CD4-positive, alpha-beta memory T cell (primary cell): ENCODE measurements at regions not wholly inside any gene's neighbourhood (a gene's known extent, or its start where the extent isn't known, plus 50 kb on each side); places are given as distances from the start of the nearest gene placed in this dataset.
"Not testable (repeated sequence)": the region's sequence is repeated elsewhere in the genome, so short reads cannot be mapped to it uniquely, and the experiment has no call there.

Experiments used
- CTCF ChIA-PET: fragments of 350-600 bp; sonication (Branson Sonifier 250); formaldehyde crosslinking; loops from one replicate; lab custom pipeline; 2021; ENCODE audit warnings: inconsistent platforms; ENCODE audit not compliant: partially characterized antibody; lab: Charles Lee
- POLR2A ChIA-PET: fragments of 350-600 bp; sonication (Branson Sonifier 250); formaldehyde crosslinking; loops from one replicate; lab custom pipeline; 2021; ENCODE audit not compliant: partially characterized antibody; lab: Charles Lee
- DNase-seq, 5 donors: peaks; one replicate each; pipeline versions ENCODE4 v3.0.0 to v3.0.0-alpha.2; 2020 to 2022; ENCODE audit warnings: mixed read lengths in 1 of 5
- H3K27ac ChIP-seq: one replicate; pipeline ENCODE4 v1.7.0; 2013; ENCODE audit warnings: low read depth, low read length
- H3K27me3 ChIP-seq: 2 replicates; pipeline ENCODE4 v1.7.0; 2013; ENCODE audit warnings: mild to moderate bottlenecking, low read length, moderate library complexity; ENCODE audit not compliant: insufficient read depth
- H3K36me3 ChIP-seq: 2 replicates; pipeline ENCODE4 v1.7.0; 2013; ENCODE audit warnings: mild to moderate bottlenecking, low read length, moderate library complexity; ENCODE audit not compliant: insufficient read depth
- H3K4me1 ChIP-seq: 2 replicates; pipeline ENCODE4 v1.7.0; 2013; ENCODE audit warnings: mild to moderate bottlenecking, low read length, moderate library complexity; ENCODE audit not compliant: insufficient read depth
- H3K4me3 ChIP-seq, 2 donors: one replicate each; pipeline ENCODE4 v1.7.0; 2013; ENCODE audit warnings: low read length in 2 of 2, mild to moderate bottlenecking in 1 of 2
- H3K9me3 ChIP-seq, 2 donors: one replicate each; pipeline ENCODE4 v1.7.0; 2013; ENCODE audit warnings: low read length in 2 of 2, control low read depth in 1 of 2; ENCODE audit not compliant: control insufficient read depth in 1 of 2
- H3K27ac Mint-ChIP-seq, 7 donors: one replicate each; pipeline ENCODE4 v1.8.0; 2020 to 2021; ENCODE audit warnings: mixed read lengths in 7 of 7, mild to moderate bottlenecking in 6 of 7, inconsistent platforms in 3 of 7, moderate library complexity in 3 of 7
- H3K27me3 Mint-ChIP-seq, 2 donors: one replicate each; pipeline ENCODE4 v1.8.0; 2020 to 2021; ENCODE audit warnings: mixed read lengths in 2 of 2
- H3K36me3 Mint-ChIP-seq, 2 donors: one replicate each; pipeline ENCODE4 v1.8.0; 2020 to 2021; ENCODE audit warnings: mixed read lengths in 2 of 2, inconsistent platforms in 1 of 2, mild to moderate bottlenecking in 1 of 2
- H3K4me1 Mint-ChIP-seq, 4 donors: one replicate each; pipeline ENCODE4 v1.8.0; 2020 to 2021; ENCODE audit warnings: mixed read lengths in 4 of 4, mild to moderate bottlenecking in 1 of 4
- H3K4me3 Mint-ChIP-seq, 8 donors: one replicate each; pipeline ENCODE4 v1.8.0; 2020 to 2021; ENCODE audit warnings: mixed read lengths in 8 of 8, mild to moderate bottlenecking in 7 of 8, moderate library complexity in 6 of 8, inconsistent platforms in 3 of 8
- H3K9me3 Mint-ChIP-seq, 8 donors: one replicate each; pipeline ENCODE4 v1.8.0; 2020 to 2021; ENCODE audit warnings: mixed read lengths in 8 of 8, mild to moderate bottlenecking in 5 of 8, inconsistent platforms in 3 of 8, moderate library complexity in 1 of 8
- intact Hi-C: fragments of 100-400 bp; cut with micrococcal nuclease; formaldehyde crosslinking; loops from one replicate; pipeline ENCODE4 v1.15.1; 2023

DNA sequence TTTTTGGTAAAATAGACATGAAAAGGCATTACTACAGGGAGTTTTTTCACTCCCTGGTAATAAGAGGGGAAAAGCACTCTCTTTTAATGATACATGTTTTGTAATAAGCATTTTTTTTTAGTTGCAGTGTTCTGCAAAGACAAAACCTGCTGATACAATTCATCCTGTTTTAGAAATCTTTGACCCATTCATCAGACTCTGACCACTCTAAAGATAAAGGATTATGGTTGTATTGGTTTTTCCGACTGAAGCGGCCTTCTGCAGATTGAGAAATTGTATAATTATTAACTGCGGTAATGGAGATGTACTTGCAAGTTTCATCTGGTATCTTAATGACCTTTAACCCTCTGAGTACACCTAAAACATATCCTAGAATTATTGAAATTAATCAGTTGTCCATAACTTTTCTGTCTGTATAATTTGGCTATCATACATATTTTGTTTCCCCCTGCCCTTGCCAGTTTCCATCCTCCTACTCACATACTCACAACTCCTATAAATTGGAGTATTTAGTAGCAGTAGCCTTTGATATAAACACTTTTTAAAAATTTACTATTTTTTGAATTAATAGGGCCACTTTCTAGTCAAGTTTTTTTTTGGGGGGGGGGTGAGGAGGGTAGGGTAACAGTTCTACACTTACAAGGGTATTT, 79.4 kb downstream of the SYT15B start:
- H3K4me3 ChIP-seq, H3K36me3 Mint-ChIP-seq, H3K27ac ChIP-seq, H3K4me1 ChIP-seq, H3K9me3 Mint-ChIP-seq, H3K9me3 ChIP-seq, H3K4me3 Mint-ChIP-seq, CTCF ChIA-PET, H3K27me3 ChIP-seq, intact Hi-C loops, POLR2A ChIA-PET, DNase-seq, H3K4me1 Mint-ChIP-seq, H3K27ac Mint-ChIP-seq, H3K27me3 Mint-ChIP-seq, H3K36me3 ChIP-seq: not testable (repeated sequence)

DNA sequence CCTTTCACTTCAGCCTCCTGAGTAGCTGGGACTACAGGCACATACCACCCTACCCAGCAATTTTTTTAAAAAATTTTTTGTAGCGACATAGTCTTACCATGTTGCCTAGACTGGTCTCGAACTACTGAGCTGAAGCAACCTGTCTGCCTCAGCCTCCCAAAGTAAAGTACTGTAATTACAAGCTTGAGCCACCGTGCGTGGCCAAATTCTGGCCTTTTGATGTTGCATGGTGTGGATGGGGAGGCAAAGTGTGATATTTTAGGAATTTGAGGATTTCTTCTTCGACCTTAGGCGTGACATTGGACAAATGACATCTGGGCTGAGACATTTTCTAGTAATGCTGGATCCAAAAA, 81.8 kb downstream of the SYT15B start:
- H3K4me3 ChIP-seq, H3K27me3 ChIP-seq, H3K4me1 ChIP-seq, H3K36me3 ChIP-seq, H3K36me3 Mint-ChIP-seq, intact Hi-C loops, DNase-seq, H3K4me3 Mint-ChIP-seq, H3K9me3 ChIP-seq, H3K27ac Mint-ChIP-seq, H3K27me3 Mint-ChIP-seq, POLR2A ChIA-PET, H3K27ac ChIP-seq, H3K4me1 Mint-ChIP-seq, CTCF ChIA-PET, H3K9me3 Mint-ChIP-seq: not testable (repeated sequence)

- H3K4me1 Mint-ChIP-seq, H3K27ac Mint-ChIP-seq, H3K27me3 ChIP-seq, H3K4me1 ChIP-seq, H3K9me3 ChIP-seq, H3K36me3 ChIP-seq, CTCF ChIA-PET, DNase-seq, H3K27ac ChIP-seq, H3K27me3 Mint-ChIP-seq, H3K4me3 Mint-ChIP-seq, intact Hi-C loops, H3K4me3 ChIP-seq, H3K9me3 Mint-ChIP-seq, POLR2A ChIA-PET, H3K36me3 Mint-ChIP-seq: not testable (repeated sequence)
Observed at GRCh38 chr10:47680848-47681637, 82.3 kb downstream of the SYT15B start.

- H3K4me3 Mint-ChIP-seq, intact Hi-C loops: not testable (repeated sequence)
Observed at GRCh38 chr10:47676102-47676501, 87.3 kb downstream of the SYT15B start.

DNA sequence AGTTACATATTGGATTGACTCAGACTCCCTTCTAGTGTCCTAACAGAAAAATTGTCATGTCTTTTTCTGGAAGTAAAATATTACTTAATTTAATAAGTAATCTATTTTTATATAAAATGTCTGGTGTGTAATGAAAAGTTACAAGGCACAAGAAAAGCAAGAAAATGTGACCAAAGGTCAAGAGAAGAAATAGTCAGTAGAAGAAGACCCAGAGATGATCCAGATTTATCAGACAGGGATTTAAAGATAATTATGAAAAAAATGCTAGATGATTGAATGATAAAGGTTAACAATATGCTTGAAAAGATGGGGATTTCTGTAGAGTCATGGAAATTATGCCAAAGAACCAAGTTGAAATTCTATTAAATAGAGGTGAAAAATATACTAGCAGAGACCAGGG, 87.8 kb downstream of the SYT15B start:
- H3K36me3 Mint-ChIP-seq, DNase-seq, H3K27ac ChIP-seq, H3K27ac Mint-ChIP-seq, H3K4me1 ChIP-seq, H3K9me3 ChIP-seq, POLR2A ChIA-PET, H3K27me3 Mint-ChIP-seq, CTCF ChIA-PET, intact Hi-C loops, H3K4me3 ChIP-seq, H3K4me3 Mint-ChIP-seq, H3K36me3 ChIP-seq, H3K27me3 ChIP-seq, H3K4me1 Mint-ChIP-seq: not testable (repeated sequence)
- H3K9me3 Mint-ChIP-seq, result peaks cover 0 to 12% (median 2%) of the 10 kb centered on the region in 8 donors

More at GRCh38 chr10:47676102-47676501, 87.3 kb downstream of the SYT15B start:
- H3K27me3 Mint-ChIP-seq, H3K27ac ChIP-seq, H3K27ac Mint-ChIP-seq, DNase-seq, H3K9me3 ChIP-seq, H3K4me3 ChIP-seq, H3K4me1 ChIP-seq, H3K4me1 Mint-ChIP-seq, POLR2A ChIA-PET, H3K36me3 Mint-ChIP-seq, H3K27me3 ChIP-seq, H3K36me3 ChIP-seq, CTCF ChIA-PET: not testable (repeated sequence)
- H3K9me3 Mint-ChIP-seq, result peaks cover 0 to 12% (median 2%) of the 10 kb centered on the region in 8 donors

GRCh38 chr10:47673128-47673527, 90.3 kb downstream of the SYT15B start:
- H3K36me3 ChIP-seq, H3K4me3 ChIP-seq, H3K4me3 Mint-ChIP-seq, H3K4me1 Mint-ChIP-seq, H3K27ac ChIP-seq, H3K9me3 ChIP-seq, H3K4me1 ChIP-seq, intact Hi-C loops, H3K27me3 ChIP-seq, H3K27me3 Mint-ChIP-seq, POLR2A ChIA-PET, CTCF ChIA-PET, H3K27ac Mint-ChIP-seq, H3K36me3 Mint-ChIP-seq, DNase-seq, H3K9me3 Mint-ChIP-seq: not testable (repeated sequence)

DNA sequence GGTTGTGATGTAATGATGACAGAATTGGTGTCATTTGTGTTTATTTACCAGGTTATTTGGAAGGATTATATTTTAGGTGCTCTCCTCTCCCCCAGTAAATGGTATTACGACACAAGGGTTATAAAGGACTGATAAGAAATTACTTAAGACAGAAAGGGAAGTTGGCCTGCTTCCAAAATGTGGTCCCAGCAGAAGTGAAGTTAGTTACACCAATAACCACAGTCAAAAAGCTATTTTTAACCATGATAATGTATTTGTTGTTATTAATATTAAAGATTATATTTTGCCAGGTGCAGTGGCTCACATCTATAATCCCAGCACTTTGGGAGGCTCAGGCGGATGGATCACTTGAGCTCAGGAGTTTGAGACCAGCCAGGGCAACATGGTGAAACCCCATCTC, 92.5 kb downstream of the SYT15B start:
- H3K27ac Mint-ChIP-seq, H3K9me3 ChIP-seq, POLR2A ChIA-PET, H3K4me1 Mint-ChIP-seq, H3K4me3 Mint-ChIP-seq, H3K27me3 Mint-ChIP-seq, H3K4me3 ChIP-seq, H3K36me3 Mint-ChIP-seq, CTCF ChIA-PET, H3K27me3 ChIP-seq, H3K9me3 Mint-ChIP-seq, DNase-seq, H3K4me1 ChIP-seq, H3K36me3 ChIP-seq, H3K27ac ChIP-seq, intact Hi-C loops: not testable (repeated sequence)
